H1 (cell line): ENCODE measurements at regions not wholly inside any gene's neighbourhood (a gene's known extent, or its start where the extent isn't known, plus 50 kb on each side); places are given as distances from the start of the nearest gene placed in this dataset.

Experiments used
- CEBPB ChIP-seq: IDR thresholded peaks from 2 replicates; pipeline ENCODE4 v1.6.1; 2012; ENCODE audit warnings: low read depth, low read length
- EZH2 ChIP-seq: fragments of 200-600 bp; sonication (generic); IDR thresholded peaks from 2 replicates; pipeline ENCODE4 v1.7.1; 2012; ENCODE audit warnings: low read depth, mild to moderate bottlenecking, moderate library complexity, low read length, inconsistent platforms; ENCODE audit not compliant: severe bottlenecking
- GABPA ChIP-seq: IDR thresholded peaks from 2 replicates; pipeline ENCODE4 v1.6.1; 2011; ENCODE audit warnings: mild to moderate bottlenecking, low read length, moderate library complexity, borderline replicate concordance; ENCODE audit not compliant: insufficient read depth
- JUND ChIP-seq: IDR thresholded peaks from 2 replicates; pipeline ENCODE4 v1.6.1; 2011; ENCODE audit warnings: mild to moderate bottlenecking, improper control_type of control experiment, low read length
- POLR2A ChIP-seq, 2 experiments: IDR thresholded peaks; 1 replicate in 1 of 2; 2 replicates in 1 of 2; pipeline ENCODE4 v1.6.1; 2011; ENCODE audit warnings: low read depth in 2 of 2, low read length in 2 of 2, mild to moderate bottlenecking in 2 of 2; ENCODE audit errors: control extremely low read depth in 1 of 2
- POLR2AphosphoS5 ChIP-seq: IDR thresholded peaks from 2 replicates; pipeline ENCODE4 v1.6.1; 2011; ENCODE audit warnings: low read depth, low read length
- SIRT6 ChIP-seq: IDR thresholded peaks from one replicate; pipeline ENCODE4 v1.7.1; 2012; ENCODE audit warnings: low read length, inconsistent platforms
- SP4 ChIP-seq: IDR thresholded peaks from 2 replicates; pipeline ENCODE4 v1.6.1; 2012; ENCODE audit warnings: low read length, inconsistent platforms
- TAF1 ChIP-seq: IDR thresholded peaks from 2 replicates; pipeline ENCODE4 v1.6.1; 2011; ENCODE audit warnings: mild to moderate bottlenecking, low read depth, low read length
- TF ChIP-seq, protein P1 (sequence below), 3 experiments: IDR thresholded peaks; 1 replicate in 2 of 3; 2 replicates in 1 of 3; pipeline versions ENCODE4 v1.5.1 to v1.6.1; 2011; ENCODE audit warnings: low read length in 3 of 3, mild to moderate bottlenecking in 3 of 3, inconsistent platforms in 2 of 3, low read depth in 1 of 3, moderate library complexity in 1 of 3; ENCODE audit not compliant: insufficient read depth in 1 of 3; ENCODE audit errors: control extremely low read depth in 1 of 3
- TF ChIP-seq, protein P2 (sequence below): IDR thresholded peaks from 2 replicates; pipeline ENCODE4 v1.6.1; 2012; ENCODE audit warnings: inconsistent platforms

DNA sequence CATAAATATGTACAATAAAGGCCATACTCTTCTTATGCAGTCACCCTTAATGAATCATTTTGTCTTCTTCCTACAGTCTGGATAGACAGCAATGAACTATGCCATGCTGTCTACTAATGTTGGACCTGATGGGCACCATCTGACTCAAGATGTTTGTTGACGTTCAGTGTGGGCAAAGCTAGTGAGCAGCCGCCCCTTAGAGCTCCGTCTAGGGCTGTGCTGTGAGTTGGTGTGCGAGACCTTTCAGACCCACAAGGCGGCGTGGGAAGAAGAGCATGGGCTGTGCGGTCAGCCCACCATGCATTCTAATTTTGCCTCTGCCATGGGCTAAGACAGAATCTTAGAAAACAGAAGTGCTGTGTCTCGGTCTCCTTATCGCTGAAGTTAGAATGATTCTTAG, 829.4 kb downstream of the QKI start:
- TF ChIP-seq JUND = no peak
- TF ChIP-seq CEBPB = no peak
- TF ChIP-seq, protein P1, sequence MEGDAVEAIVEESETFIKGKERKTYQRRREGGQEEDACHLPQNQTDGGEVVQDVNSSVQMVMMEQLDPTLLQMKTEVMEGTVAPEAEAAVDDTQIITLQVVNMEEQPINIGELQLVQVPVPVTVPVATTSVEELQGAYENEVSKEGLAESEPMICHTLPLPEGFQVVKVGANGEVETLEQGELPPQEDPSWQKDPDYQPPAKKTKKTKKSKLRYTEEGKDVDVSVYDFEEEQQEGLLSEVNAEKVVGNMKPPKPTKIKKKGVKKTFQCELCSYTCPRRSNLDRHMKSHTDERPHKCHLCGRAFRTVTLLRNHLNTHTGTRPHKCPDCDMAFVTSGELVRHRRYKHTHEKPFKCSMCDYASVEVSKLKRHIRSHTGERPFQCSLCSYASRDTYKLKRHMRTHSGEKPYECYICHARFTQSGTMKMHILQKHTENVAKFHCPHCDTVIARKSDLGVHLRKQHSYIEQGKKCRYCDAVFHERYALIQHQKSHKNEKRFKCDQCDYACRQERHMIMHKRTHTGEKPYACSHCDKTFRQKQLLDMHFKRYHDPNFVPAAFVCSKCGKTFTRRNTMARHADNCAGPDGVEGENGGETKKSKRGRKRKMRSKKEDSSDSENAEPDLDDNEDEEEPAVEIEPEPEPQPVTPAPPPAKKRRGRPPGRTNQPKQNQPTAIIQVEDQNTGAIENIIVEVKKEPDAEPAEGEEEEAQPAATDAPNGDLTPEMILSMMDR (IDR thresholded peaks at IDR 0.05; ENCODE audit: control extremely low read depth in 1 of 3, insufficient read depth in 1 of 3, low read depth in 1 of 3, low read length in 3 of 3) = no peak
- TF ChIP-seq EZH2 = no peak
- no peak for TF ChIP-seq POLR2A (IDR thresholded peaks at IDR 0.05; ENCODE audit: control extremely low read depth in 1 of 2, low read depth in 2 of 2, low read length in 2 of 2)
- TF ChIP-seq, protein P2, sequence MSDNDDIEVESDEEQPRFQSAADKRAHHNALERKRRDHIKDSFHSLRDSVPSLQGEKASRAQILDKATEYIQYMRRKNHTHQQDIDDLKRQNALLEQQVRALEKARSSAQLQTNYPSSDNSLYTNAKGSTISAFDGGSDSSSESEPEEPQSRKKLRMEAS = no peak
- no peak for TF ChIP-seq SIRT6
- no peak for TF ChIP-seq POLR2AphosphoS5
- TF ChIP-seq GABPA = no peak
- no peak for TF ChIP-seq TAF1
- TF ChIP-seq SP4 = no peak
